HPDE6-E6E7 (cell line): ENCODE measurements at regions not wholly inside any gene's neighbourhood (a gene's known extent, or its start where the extent isn't known, plus 50 kb on each side); places are given as distances from the start of the nearest gene placed in this dataset.

Source experiments
- DNase-seq: peaks from one replicate; pipeline ENCODE4 v3.0.0; 2011; ENCODE audit warnings: missing footprints; ENCODE audit errors: extremely low spot score

DNA sequence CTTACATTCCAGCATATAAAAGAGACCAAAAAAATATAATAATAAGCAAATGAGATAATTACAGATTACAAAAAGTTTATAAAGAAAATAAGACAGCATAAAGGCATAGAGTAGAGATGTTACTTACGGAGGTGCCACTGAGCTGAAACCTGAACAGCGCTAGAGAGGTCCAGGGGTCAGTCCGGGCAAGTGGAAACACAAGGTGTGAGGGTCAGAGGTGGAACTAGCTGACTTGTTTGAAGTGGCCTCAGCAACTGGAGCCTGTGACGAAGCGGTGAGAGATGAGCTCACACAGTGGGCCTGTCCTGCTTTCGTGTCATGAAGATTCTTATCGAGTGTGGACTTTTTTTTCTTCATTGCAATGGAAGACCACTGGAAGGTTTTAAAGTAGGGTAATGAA, 288.3 kb upstream of the TANK start:
- no peak for DNase-seq

GRCh38 chr2:160876029-160876428, 284.2 kb upstream of the TANK start:
- no peak for DNase-seq

GRCh38 chr2:160876765-160877164, 283.5 kb upstream of the TANK start:
- no peak for DNase-seq

DNA sequence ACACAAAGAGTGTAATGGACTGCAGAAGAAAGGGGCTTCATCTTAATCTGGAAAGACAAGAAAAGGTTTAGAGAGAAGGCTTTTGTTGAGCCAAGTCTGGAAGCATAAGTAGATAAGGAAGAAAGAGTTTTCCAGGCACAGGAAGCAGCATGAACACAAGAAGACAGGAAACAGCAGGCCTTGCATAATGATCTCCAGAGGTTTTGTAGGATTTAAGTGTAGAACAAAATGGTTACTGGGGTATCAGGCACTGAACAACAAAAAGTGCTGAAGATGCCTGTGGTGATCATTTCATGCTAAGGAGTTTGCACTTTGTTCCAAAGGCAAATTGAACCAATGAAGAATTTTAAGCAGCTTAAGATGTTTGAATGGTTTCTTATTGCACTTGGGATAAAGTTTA, 281.6 kb upstream of the TANK start:
- DNase-seq, result no peak

GRCh38 chr2:160882906-160883305, 277.3 kb upstream of the TANK start:
- no peak for DNase-seq

DNA sequence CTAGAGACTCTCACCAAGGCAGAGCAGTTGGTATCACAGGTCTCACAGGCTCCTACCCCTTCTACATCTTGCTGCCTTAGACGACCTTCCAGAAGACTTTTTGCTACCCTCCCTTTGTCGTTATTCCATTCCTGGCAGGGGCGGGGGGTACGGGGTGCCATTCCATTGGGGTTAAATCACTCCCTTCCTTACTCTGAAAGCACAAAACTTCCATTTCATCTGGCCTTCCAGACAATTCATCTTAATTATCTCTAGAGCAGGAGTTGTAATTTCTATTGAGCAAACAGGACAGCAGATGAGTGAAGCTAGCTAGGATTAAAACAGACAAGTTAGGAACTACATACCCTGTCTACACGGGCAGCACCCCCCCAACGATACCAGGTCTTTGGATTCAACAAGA, 276.2 kb upstream of the TANK start:
- no peak for DNase-seq

- DNase-seq, result no peak
Measured at GRCh38 chr2:160889439-160890170, 270.6 kb upstream of the TANK start.

DNA sequence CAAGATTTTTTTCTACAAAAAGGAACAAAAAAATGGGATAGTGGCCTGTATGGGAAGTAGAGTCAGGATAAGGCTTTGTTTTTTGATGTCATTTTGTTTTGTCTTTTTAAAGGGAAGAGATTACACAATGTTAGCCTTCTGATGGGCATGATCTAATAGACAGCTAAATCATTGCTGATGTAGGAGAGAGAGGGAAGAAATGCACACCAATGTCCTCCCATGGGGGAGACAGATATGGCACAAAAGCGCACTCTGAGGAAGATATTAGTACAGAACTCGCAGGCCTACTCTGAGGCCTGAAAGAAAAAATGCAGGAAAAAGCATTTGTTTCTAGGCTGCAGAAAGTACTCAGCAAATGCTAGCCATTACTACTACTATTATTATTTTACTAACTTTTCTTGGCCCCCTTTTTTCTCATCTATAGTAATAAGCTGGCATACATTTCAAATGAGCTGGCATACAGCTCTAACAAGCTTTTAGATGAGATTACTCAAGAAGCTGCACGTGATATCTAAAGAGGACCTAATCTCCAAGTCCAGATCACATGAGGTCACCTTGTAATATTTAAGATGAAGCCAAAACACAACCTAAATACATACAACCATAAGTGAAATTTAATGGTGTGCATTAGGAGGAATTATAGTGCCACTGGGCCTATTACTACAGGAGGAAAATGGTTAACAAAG, 269.4 kb upstream of the TANK start:
- DNase-seq, result no peak

GRCh38 chr2:160891353-160891740, 268.9 kb upstream of the TANK start:
- DNase-seq, result no peak

DNA sequence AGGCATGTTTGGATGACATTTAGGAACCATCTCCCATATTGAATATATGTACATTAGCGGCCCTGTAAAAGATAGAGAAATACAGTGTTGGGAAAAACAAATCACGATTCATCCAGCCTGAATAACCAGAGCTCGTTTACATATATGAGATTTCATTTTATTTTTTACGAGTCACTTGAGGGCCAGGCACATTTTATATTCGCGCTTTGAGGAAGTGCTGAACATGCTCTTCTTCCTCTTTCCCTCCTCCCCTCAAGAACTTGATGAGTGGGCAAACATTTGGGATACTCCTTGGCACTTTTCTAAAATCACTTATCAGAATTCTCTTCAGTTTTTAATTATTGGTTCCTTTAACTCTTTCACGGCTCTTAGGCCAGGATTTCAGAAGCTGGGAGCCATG, 268.0 kb upstream of the TANK start:
- no peak for DNase-seq

DNA sequence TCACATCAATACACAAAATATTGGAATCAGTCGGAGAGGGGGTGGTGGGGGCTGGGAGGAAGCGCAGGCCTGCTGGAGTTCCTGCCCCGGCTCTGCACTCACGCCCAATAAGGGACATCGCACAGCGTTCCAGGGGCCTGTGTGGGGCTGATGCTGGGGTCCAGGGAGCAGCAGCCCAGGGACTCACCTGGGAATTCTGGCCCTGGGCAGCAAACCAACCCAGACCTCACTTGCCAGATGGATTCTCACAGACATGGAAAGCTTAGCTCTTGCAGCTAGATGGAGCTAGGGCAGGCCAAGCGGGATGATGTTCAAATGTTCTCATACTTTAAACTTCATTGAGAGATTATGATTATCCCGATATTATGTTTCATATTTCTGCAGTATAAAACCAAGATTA, 266.6 kb upstream of the TANK start:
- no peak for DNase-seq

DNA sequence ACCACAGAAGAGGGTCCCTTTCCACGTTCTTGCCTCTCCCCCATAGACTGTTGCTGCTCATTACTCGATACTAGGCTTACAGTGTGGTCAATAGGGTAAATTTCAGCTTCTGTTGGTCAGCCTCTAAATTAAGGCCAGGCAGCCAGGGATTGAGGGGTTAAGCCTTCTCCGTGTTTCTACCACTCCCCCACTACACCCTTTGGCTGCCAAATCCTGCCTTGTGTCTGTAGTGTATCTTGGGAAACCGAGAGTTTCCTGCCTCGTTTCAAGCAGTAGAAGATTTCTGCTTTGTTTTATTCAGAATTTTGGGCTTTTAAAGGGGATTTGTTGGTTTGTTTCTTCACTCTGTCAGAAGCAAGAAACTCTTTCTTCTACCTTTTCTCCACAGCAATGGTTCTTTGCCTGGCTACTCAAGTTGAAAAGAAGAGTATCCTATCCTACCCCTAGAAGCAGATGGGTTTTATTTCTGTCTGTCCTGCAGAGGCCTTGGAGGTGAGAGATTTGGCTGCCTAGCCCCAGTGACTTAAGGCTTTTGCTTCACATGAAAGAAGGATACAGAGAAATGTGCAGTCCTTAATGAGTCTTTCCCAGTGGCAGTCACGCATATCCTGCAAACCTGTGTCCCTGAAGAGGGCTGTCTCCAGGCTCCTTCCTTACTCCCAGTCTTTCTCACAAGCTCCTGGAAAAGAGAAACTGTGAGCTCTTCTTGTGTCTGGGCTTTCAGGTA, 261.5 kb upstream of the TANK start:
- DNase-seq, result no peak

GRCh38 chr2:160901613-160902012, 258.6 kb upstream of the TANK start:
- no peak for DNase-seq

- DNase-seq, result no peak
Measured at GRCh38 chr2:160905862-160906261, 254.4 kb upstream of the TANK start.

GRCh38 chr2:160906878-160907277, 253.3 kb upstream of the TANK start:
- DNase-seq, result no peak

DNA sequence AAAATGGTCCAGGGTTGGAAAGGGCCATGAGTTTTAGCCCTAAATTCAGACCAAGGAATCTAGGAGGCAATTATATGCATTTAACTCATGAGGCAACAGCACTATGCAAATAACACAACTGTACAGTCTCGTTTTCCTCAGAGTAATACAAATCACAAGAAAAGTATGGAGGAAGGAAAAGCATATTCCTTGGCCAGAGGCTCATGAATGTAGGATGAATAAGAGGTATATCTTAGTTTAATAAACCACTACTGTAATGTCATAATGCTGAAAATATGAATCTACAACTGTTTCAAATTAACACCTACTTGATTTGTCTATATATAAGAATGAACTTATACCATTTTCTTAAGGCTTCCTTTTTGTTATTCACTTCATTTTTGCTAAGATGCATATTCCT, 252.5 kb upstream of the TANK start:
- DNase-seq, result no peak

GRCh38 chr2:160908157-160908556, 252.1 kb upstream of the TANK start:
- DNase-seq, result no peak

DNA sequence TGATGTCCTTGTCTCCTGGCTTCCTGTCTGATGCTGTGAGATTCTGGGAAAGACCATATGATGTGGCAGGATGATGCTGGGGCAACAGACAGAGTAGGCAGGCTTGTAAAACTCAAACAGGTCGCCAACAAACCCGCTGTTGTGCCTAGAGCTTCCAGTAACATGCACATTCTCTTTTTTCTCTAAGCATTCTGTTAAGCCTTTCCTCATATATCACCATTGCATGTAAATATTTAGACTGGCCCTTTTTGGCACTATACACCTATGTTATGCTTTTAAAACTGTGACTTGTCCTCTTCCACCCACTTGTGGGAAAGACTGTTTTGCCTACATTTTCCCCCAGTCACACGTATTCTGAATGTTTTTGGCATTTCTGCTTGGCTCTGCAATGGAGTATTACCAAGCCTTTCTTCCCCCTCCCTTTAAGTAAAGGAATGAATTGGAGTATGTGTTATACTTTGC, 250.4 kb upstream of the TANK start:
- no peak for DNase-seq

DNA sequence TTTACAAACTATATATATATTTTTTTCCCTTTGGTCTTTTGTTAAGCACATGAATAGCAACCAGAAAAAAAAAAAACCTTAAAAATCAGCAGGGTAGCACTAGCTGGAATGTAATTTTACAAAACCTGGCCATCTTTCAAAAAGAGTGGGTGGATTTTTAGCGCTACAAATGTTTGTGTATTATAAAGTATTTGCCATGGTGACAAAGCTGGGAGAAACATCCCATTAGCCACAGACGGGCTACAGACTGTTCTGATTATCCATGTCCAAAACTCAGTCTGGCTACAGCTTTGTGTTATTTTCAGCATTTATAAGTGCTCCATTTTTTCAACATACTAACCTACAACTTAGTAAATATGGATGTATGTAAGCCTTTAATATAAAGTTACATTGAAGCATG, 249.5 kb upstream of the TANK start:
- DNase-seq, result no peak

- no peak for DNase-seq
Measured at GRCh38 chr2:160911258-160911657, 249.0 kb upstream of the TANK start.

DNA sequence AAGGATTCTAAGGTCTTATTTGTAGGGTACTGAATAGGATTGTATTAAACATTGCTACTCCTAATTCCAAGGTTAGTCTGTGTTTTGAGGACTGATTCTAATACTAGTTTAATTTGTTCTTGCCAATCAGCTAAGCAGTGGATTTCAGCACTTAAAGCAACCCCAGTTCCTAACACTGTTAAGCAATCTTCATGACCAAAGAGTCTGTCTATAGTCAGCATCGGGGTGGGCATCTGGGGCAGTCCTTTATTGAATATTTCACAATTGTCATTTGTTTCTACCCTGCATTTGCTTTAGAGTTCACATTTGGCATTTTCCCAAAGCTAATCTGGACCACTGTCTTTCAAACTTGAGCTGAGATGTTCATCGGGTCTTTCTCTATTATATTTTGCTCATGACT, 248.0 kb upstream of the TANK start:
- no peak for DNase-seq

- no peak for DNase-seq
Measured at GRCh38 chr2:160913323-160913722, 246.9 kb upstream of the TANK start.

DNA sequence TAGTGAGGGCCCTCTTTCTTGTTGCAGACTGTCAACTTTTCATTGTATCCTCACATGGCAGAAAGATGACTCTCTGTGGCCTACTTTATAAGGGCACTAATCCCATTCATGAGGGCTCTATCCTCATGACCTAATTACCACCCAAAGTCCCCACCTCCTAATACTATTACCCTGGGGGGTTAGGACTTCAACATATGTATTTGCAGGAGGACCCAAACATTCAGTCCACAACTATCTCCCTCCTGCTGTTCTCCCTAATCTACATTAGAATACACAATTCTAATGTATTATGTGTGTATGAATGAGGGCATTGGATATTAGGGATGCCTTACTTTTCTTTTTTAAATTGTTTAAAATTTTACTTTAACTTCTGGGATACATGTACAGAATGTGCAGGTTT, 246.0 kb upstream of the TANK start:
- DNase-seq, result no peak
